B cell (primary cell): ENCODE measurements at regions not wholly inside any gene's neighbourhood (a gene's known extent, or its start where the extent isn't known, plus 50 kb on each side); places are given as distances from the start of the nearest gene placed in this dataset.

Experiments used
- ATAC-seq: fragments of 200-7000 bp; cut with Tn5 transposase; one replicate; pipeline ENCODE4 v1.10.0; 2021; ENCODE audit warnings: low read depth, mild to moderate bottlenecking, moderate number of reproducible peaks, moderate library complexity
- CTCF ChIA-PET: fragments of 350-600 bp; sonication (Branson Sonifier 250); formaldehyde crosslinking; loops from one replicate; lab custom pipeline; 2021; ENCODE audit warnings: antibody characterized with exemption, inconsistent platforms; lab: Charles Lee
- POLR2A ChIA-PET: fragments of 350-600 bp; sonication (Branson Sonifier 250); formaldehyde crosslinking; loops from one replicate; lab custom pipeline; 2021; ENCODE audit warnings: antibody characterized with exemption; lab: Charles Lee
- DNase-seq: peaks from one replicate; pipeline ENCODE4 v3.0.0; 2013
- H2AFZ ChIP-seq: 2 replicates; pipeline ENCODE4 v1.6.1; 2012; ENCODE audit warnings: mild to moderate bottlenecking, low read depth, low read length; ENCODE audit not compliant: insufficient read depth, poor library complexity, severe bottlenecking
- H3K27ac ChIP-seq, 2 donors: 1 replicate in 1 of 2; 2 replicates in 1 of 2; pipeline ENCODE4 v1.5.1; 2012 to 2013; ENCODE audit warnings: low read length in 2 of 2, mild to moderate bottlenecking in 2 of 2, moderate library complexity in 1 of 2
- H3K27me3 ChIP-seq, 4 experiments: fragments of 200-600 bp in 1 of 4; sonication (generic) in 1 of 4; replicated peaks in 1 of 4; 1 replicate in 2 of 4; 2 replicates in 2 of 4; pipeline versions ENCODE4 v1.6.1 to v1.7.0; 2013 to 2016; ENCODE audit warnings: low read length in 3 of 4, mild to moderate bottlenecking in 2 of 4, mixed read lengths in 1 of 4, moderate library complexity in 1 of 4; ENCODE audit not compliant: insufficient read depth in 4 of 4, control insufficient read depth in 3 of 4; ENCODE audit errors: control extremely low read depth in 1 of 4
- H3K36me3 ChIP-seq, 2 experiments: replicated peaks in 1 of 2; 1 replicate in 1 of 2; 2 replicates in 1 of 2; pipeline versions ENCODE4 v1.6.1 to v1.7.1; 2013; ENCODE audit warnings: low read length in 1 of 2; ENCODE audit not compliant: insufficient read depth in 2 of 2, control insufficient read depth in 1 of 2; ENCODE audit errors: control extremely low read depth in 1 of 2, extremely low read depth in 1 of 2
- H3K4me1 ChIP-seq, 2 donors: fragments of 200-600 bp in 1 of 2; sonication (generic) in 1 of 2; 1 replicate in 1 of 2; 2 replicates in 1 of 2; pipeline versions ENCODE4 v1.5.1 to v1.6.1; 2013 to 2017; ENCODE audit warnings: low read length in 2 of 2; ENCODE audit not compliant: control insufficient read depth in 2 of 2, insufficient read depth in 2 of 2
- H3K4me2 ChIP-seq: replicated peaks from 2 replicates; pipeline ENCODE3; 2012; ENCODE audit warnings: mild to moderate bottlenecking, low read depth, low read length; ENCODE audit not compliant: poor library complexity, severe bottlenecking
- H3K4me3 ChIP-seq, 5 experiments: fragments of 200-600 bp in 1 of 5; sonication (generic) in 1 of 5; 1 replicate in 3 of 5; 2 replicates in 2 of 5; pipeline versions ENCODE4 v1.5.1 to v1.7.0; 2011 to 2016; ENCODE audit warnings: low read length in 4 of 5, mild to moderate bottlenecking in 4 of 5, low read depth in 2 of 5, control low read depth in 1 of 5, moderate library complexity in 1 of 5; ENCODE audit not compliant: insufficient read depth in 1 of 5; ENCODE audit errors: control extremely low read depth in 1 of 5, extremely low read depth in 1 of 5
- H3K79me2 ChIP-seq: fragments of 200-600 bp; sonication (generic); one replicate; pipeline ENCODE4 v1.6.0; 2016; ENCODE audit warnings: low read length; ENCODE audit not compliant: control insufficient read depth, insufficient read depth
- H3K9ac ChIP-seq: fragments of 200-600 bp; sonication (generic); 2 replicates; pipeline ENCODE4 v1.6.1; 2017; ENCODE audit warnings: mild to moderate bottlenecking, low read length, moderate library complexity
- H3K9me3 ChIP-seq, 3 donors: one replicate each; pipeline versions ENCODE4 v1.6.1 to v1.7.1; 2013; ENCODE audit warnings: low read length in 2 of 3; ENCODE audit not compliant: control insufficient read depth in 2 of 3, insufficient read depth in 1 of 3; ENCODE audit errors: control extremely low read depth in 1 of 3
- H4K20me1 ChIP-seq: 2 replicates; pipeline ENCODE4 v1.6.0; 2012; ENCODE audit warnings: mild to moderate bottlenecking, low read length; ENCODE audit not compliant: insufficient read depth, control insufficient read depth, poor library complexity, severe bottlenecking
- H3K27ac Mint-ChIP-seq: one replicate; pipeline ENCODE4 v1.8.0; 2021; ENCODE audit warnings: mixed read lengths
- H3K27me3 Mint-ChIP-seq: one replicate; pipeline ENCODE4 v1.8.0; 2021; ENCODE audit warnings: mixed read lengths
- H3K4me1 Mint-ChIP-seq: one replicate; pipeline ENCODE4 v1.8.0; 2021; ENCODE audit warnings: mixed read lengths
- H3K4me3 Mint-ChIP-seq: one replicate; pipeline ENCODE4 v1.8.0; 2021; ENCODE audit warnings: mixed read lengths
- H3K9me3 Mint-ChIP-seq: one replicate; pipeline ENCODE4 v1.8.0; 2022; ENCODE audit warnings: mixed read lengths; ENCODE audit not compliant: insufficient read depth
- CTCF ChIP-seq: fragments of 200-600 bp; IDR thresholded peaks from one replicate; pipeline ENCODE4 v1.8.0; 2022; ENCODE audit warnings: antibody characterized with exemption, mild to moderate bottlenecking
- EZH2 ChIP-seq: IDR thresholded peaks from 2 replicates; pipeline ENCODE4 v1.6.1; 2012; ENCODE audit warnings: borderline replicate concordance, low read depth, mild to moderate bottlenecking, moderate library complexity, low read length; ENCODE audit not compliant: insufficient read depth, poor library complexity, severe bottlenecking
- WGBS: methylation state at CpG from one replicate; pipeline ENCODE4 v1.1.5; 2013; ENCODE audit warnings: missing lambda C conversion rate; ENCODE audit not compliant: insufficient coverage; 5-methylcytosine and 5-hydroxymethylcytosine counted together
- intact Hi-C: fragments of 100-400 bp; cut with micrococcal nuclease; formaldehyde crosslinking; loops from one replicate; pipeline ENCODE4 v1.10.0; 2022

DNA sequence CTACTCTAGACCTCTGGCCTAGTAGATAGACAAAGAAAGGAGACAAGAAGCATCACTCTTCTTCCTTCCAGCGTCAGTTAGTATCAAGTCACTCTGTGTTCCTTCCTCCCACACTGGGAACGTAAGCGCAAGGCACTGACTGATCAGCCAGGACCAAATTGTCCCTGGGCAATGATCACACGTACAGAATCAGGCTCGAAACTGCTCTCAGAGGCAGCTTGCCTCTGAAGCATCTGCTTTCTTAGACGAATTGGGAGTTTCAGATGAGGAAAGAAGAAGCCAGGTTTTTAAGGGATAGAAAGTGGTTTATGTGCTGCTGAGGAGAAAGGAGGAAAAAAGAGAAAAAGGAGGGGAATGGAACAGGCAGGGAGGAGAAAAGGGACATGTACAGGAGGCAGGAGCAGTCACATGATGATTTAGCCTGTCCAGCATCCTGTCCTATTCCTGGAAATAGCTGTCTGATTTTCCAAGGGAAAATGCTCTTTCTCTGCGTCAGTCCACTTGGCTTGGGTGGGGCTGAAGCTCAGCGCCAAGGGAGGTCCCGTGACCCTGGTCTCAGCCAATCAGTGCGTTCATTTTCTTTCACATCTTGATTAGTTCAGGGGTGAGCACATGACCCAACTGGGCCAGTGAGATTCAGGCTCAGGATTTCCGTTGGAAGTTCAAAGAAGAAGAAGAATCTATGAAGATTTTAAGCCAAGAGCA, 102.0 kb upstream of the PRICKLE2 start:
- Histone ChIP-seq H4K20me1 (no peaks in the 10 kb centered on the region), H2AFZ (no peak overlapping the region), H3K9me3 (no peaks in the 10 kb centered on the region), H3K27me3 (peaks cover 0 to under 1% (median 0%) of the 10 kb centered on the region in 4 experiments), H3K9ac (no peak overlapping the region), H3K79me2 (no peaks in the 10 kb centered on the region), H3K27ac (no peak overlapping the region), H3K4me3 (no peak overlapping the region), H3K4me1 (no peaks in the 10 kb centered on the region), H3K4me2 (no peak overlapping the region), H3K36me3 (no peaks in the 10 kb centered on the region)
- Mint-ChIP-seq H3K9me3 (peaks cover 4% of the 10 kb centered on the region), H3K27ac (no peak overlapping the region), H3K27me3 (no peaks in the 10 kb centered on the region), H3K4me3 (no peak overlapping the region), H3K4me1 (no peaks in the 10 kb centered on the region)
- no peak for ATAC-seq
- no peak for TF ChIP-seq EZH2
- no peak for TF ChIP-seq CTCF
- ChIA-PET POLR2A (no interaction called here), CTCF (no interaction called here)
- 79% methylated on average over 11 of the region's 11 CpGs for whole genome bisulfite sequencing
- intact Hi-C loops, result no loop called here
- DNase-seq, result no peak

DNA sequence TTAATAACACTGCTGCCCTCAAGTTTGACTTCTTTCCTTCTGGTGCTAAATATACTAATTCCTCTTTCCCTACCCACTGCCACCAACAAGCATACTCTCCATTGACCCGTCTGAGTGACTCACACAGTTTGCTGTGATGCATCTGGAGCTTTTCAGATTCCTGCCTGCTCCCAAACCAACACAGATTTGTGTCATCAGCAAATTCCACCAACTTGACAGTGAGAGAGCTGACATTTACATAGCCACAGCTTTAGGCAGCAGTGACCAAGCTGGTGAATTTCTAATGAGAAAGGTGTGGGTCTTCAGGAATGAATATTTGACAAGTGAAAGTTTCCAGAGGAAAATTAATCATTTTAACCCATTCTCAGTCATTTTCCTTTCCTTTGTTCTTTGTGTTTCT, 96.5 kb upstream of the PRICKLE2 start:
- Histone ChIP-seq H2AFZ (no peak overlapping the region), H3K27ac (no peak overlapping the region), H3K4me1 (no peaks in the 10 kb centered on the region), H3K9me3 (no peaks in the 10 kb centered on the region), H4K20me1 (no peaks in the 10 kb centered on the region), H3K27me3 (peaks cover 0 to 3% (median 0%) of the 10 kb centered on the region in 4 experiments), H3K4me3 (no peak overlapping the region), H3K4me2 (no peak overlapping the region), H3K36me3 (no peaks in the 10 kb centered on the region), H3K9ac (no peak overlapping the region), H3K79me2 (no peaks in the 10 kb centered on the region)
- ChIA-PET POLR2A (no interaction called here), CTCF (no interaction called here)
- Mint-ChIP-seq H3K27ac (no peak overlapping the region), H3K27me3 (no peaks in the 10 kb centered on the region), H3K4me1 (no peaks in the 10 kb centered on the region), H3K9me3 (no peaks in the 10 kb centered on the region), H3K4me3 (no peak overlapping the region)
- TF ChIP-seq CTCF (no peak), EZH2 (no peak)
- 86% methylated on average over 1 of the region's 1 CpG for WGBS
- intact Hi-C loops, result no loop called here
- DNase-seq (no peak), ATAC-seq (no peak)
